WTC11 (cell line): ENCODE measurements at regions not wholly inside any gene's neighbourhood (a gene's known extent, or its start where the extent isn't known, plus 50 kb on each side); places are given as distances from the start of the nearest gene placed in this dataset.

ENCODE experiments used
- ATAC-seq: fragments of 200-7000 bp; cut with Tn5 transposase; 2 replicates; pipeline ENCODE4 v1.10.0; 2021; ENCODE audit warnings: mild to moderate bottlenecking, moderate library complexity
- CTCF ChIA-PET: fragments of 300-600 bp; sonication (Branson Sonifier 250); formaldehyde crosslinking; loops from one replicate; lab custom pipeline; 2021; ENCODE audit warnings: antibody characterized with exemption; lab: Charles Lee
- POLR2A ChIA-PET: fragments of 350-600 bp; sonication (Branson Sonifier 250); formaldehyde crosslinking; loops from one replicate; lab custom pipeline; 2021; ENCODE audit warnings: antibody characterized with exemption; lab: Charles Lee
- DNase-seq: peaks from one replicate; pipeline ENCODE4 v3.0.0; 2021; ENCODE audit warnings: low spot score
- H3K27ac Mint-ChIP-seq: 2 replicates; pipeline ENCODE4 v1.8.0; 2021; ENCODE audit warnings: mixed read lengths
- H3K27me3 Mint-ChIP-seq: 2 replicates; pipeline ENCODE4 v1.8.0; 2021; ENCODE audit warnings: low read depth, mild to moderate bottlenecking, moderate library complexity, mixed read lengths
- H3K36me3 Mint-ChIP-seq: 2 replicates; pipeline ENCODE4 v1.8.0; 2021; ENCODE audit warnings: mixed read lengths
- H3K4me1 Mint-ChIP-seq: 2 replicates; pipeline ENCODE4 v1.8.0; 2022; ENCODE audit warnings: mixed read lengths
- H3K4me3 Mint-ChIP-seq: 2 replicates; pipeline ENCODE4 v1.8.0; 2021; ENCODE audit warnings: mild to moderate bottlenecking, moderate library complexity, mixed read lengths
- H3K9me3 Mint-ChIP-seq: 2 replicates; pipeline ENCODE4 v1.8.0; 2021; ENCODE audit warnings: mixed read lengths
- TF ChIP-seq, protein P1 (sequence below): fragments of 250-450 bp; sonication (Bioruptor Pico); IDR thresholded peaks from 2 replicates; pipeline ENCODE4 v1.9.0; 2021; ENCODE audit warnings: mild to moderate bottlenecking

DNA sequence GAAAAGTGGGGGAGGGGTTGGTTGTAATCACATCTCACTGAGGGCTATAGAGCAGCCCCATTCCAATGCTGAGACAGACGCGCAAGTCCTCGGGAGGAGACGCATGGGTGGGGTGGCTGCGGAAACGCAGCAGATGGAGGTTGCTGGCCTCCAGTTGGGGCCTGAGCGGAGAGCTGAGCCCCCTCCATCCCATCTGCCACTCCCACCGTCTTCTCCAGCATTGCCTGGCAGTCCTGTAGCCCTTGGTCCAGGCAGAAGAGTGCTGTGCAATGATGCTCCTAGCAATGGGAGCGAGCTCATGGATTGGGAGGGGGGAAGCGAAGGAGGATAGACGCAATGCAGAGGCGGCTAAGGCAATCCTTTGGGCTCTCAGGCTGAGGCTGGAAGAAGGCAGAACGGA is 79.4 kb upstream of the GLRA1 start:
- Mint-ChIP-seq H3K4me3 (no peak overlapping the region), H3K4me1 (peaks cover 14% of the 10 kb centered on the region), H3K9me3 (peaks cover 19% of the 10 kb centered on the region), H3K27ac (no peak overlapping the region), H3K36me3 (peaks cover 7% of the 10 kb centered on the region; the same call in 1 of the 2 replicates), H3K27me3 (peaks cover 3% of the 10 kb centered on the region)
- TF ChIP-seq, protein P1, sequence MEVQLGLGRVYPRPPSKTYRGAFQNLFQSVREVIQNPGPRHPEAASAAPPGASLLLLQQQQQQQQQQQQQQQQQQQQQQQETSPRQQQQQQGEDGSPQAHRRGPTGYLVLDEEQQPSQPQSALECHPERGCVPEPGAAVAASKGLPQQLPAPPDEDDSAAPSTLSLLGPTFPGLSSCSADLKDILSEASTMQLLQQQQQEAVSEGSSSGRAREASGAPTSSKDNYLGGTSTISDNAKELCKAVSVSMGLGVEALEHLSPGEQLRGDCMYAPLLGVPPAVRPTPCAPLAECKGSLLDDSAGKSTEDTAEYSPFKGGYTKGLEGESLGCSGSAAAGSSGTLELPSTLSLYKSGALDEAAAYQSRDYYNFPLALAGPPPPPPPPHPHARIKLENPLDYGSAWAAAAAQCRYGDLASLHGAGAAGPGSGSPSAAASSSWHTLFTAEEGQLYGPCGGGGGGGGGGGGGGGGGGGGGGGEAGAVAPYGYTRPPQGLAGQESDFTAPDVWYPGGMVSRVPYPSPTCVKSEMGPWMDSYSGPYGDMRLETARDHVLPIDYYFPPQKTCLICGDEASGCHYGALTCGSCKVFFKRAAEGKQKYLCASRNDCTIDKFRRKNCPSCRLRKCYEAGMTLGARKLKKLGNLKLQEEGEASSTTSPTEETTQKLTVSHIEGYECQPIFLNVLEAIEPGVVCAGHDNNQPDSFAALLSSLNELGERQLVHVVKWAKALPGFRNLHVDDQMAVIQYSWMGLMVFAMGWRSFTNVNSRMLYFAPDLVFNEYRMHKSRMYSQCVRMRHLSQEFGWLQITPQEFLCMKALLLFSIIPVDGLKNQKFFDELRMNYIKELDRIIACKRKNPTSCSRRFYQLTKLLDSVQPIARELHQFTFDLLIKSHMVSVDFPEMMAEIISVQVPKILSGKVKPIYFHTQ (CRISPR knock-in tag): no peak
- ChIA-PET POLR2A (no interaction called here), CTCF (no interaction called here)
- DNase-seq (no peak), ATAC-seq (no peak)
